ENCODE measurements at regions not wholly inside any gene's neighbourhood (a gene's known extent, or its start where the extent isn't known, plus 50 kb on each side); places are given as distances from the start of the nearest gene placed in this dataset.

DNA sequence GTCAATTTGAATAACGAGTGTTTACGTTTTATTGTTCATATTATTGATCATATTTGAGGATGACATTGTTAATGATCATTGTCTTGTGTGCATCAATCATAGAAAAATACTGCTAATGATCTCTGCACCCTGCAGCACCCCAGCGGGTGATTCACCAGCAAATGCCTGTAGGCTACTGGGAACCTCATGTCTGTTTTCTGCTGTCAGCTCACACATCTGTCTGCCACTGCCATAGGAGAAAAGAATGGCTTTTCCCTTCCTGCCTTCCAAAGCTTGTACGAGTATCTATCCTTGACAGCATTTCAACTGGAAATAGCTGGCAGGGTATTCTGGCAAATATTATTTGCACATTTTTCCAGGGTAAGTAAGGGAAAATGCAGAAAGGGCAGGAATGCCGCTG, 272.1 kb upstream of the TRAM1L1 start:
- no peak for ATAC-seq (ENCODE audit: low read depth in 2 of 2)
- no peak for DNase-seq
- Mint-ChIP-seq H3K27ac (no peak overlapping the region), H3K4me1 (no peaks in the 10 kb centered on the region), H3K9me3 (peaks cover 0 to 3% (median 0%) of the 10 kb centered on the region in 7 donors), H3K27me3 (no peaks in the 10 kb centered on the region), H3K4me3 (no peak overlapping the region), H3K36me3 (no peaks in the 10 kb centered on the region)

DNA sequence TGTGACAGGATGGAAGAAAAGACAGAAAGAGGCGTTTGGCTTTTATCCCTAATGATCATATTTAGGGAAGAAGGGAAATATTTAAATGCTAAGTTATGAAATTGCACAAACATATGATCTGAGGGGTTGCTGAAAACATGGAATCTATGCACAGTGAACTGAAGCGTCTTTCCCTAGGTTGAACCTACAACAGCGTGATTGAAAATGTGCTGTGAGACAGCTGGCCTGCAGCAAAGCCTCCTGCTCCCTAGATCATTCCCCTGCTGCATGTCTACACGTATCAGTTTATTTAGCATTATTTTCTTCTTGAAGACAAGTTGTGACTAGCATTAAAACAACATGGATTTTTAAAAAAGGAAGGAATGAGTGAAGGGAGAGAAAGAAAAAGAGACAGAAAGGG, 272.5 kb upstream of the TRAM1L1 start:
- Mint-ChIP-seq H3K27me3 (no peaks in the 10 kb centered on the region), H3K4me3 (no peak overlapping the region), H3K4me1 (no peaks in the 10 kb centered on the region), H3K9me3 (peaks cover 0 to 3% (median 0%) of the 10 kb centered on the region in 7 donors), H3K27ac (no peak overlapping the region), H3K36me3 (no peaks in the 10 kb centered on the region)
- ATAC-seq (ENCODE audit: low read depth in 2 of 2) (no peak), DNase-seq (no peak)

DNA sequence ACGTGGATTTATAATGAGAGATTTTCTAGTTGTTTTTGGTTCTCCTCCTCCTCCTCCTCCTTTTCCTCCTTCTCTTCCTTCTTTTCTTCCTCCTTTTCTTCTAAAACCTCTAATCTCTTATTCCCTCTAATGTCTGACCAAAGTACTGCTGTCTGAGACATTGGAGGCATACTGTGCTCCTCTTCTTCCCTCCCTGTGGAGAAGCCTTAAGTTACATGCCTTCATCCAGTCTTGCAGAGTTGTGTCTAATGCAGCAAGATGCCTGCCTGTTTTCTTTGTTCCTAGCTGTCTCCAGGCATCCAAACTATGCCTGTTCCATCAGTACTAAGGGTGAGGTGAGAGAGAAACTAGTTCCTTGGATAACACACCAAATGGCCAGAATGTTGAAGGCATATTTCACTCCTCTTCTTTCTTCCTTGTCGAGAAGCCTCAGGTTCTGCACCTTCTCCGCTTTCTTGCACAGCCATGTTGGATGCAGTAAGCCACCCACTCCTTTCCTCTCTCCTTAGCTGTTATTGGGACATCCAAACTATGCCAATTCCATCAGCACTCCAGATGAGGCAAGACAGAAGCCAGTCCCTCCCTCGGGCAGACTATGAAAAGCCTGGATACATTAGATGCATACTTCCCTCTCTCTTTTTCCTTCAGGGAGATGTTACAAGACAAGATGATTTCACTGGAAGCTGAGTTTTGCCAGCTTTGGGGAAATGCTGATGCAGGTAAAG, 285.7 kb upstream of the TRAM1L1 start:
- Mint-ChIP-seq H3K27ac (no peak overlapping the region), H3K27me3 (no peaks in the 10 kb centered on the region), H3K36me3 (no peaks in the 10 kb centered on the region), H3K4me3 (no peak overlapping the region), H3K4me1 (no peaks in the 10 kb centered on the region), H3K9me3 (peaks cover 0 to 5% (median 0%) of the 10 kb centered on the region in 7 donors)
- no peak for ATAC-seq (ENCODE audit: low read depth in 2 of 2)
- no peak for DNase-seq

DNA sequence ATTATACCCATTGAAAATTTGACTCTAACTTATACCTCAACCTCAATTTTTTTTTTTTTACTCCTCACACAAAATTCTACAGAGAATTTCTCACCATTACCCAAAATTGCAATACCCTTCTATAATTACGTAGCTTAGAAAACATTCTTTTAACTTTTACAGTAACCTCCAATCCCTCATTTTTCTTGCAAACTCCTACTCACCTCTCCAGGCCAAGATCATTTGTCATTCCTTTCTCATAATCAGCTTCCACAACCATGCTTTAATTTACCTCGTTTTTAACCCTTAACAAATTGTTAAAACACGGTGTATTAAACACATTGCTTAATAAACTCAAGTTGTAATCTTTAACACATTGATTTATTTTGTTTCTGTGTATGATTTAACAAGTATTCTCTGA, 289.7 kb upstream of the TRAM1L1 start:
- ATAC-seq (ENCODE audit: low read depth in 2 of 2): no peak
- H3K4me3 Mint-ChIP-seq: peak overlapping the region in 1 of 8 donors; percentile 16
- H3K9me3 Mint-ChIP-seq: peaks cover 0 to 5% (median 0%) of the 10 kb centered on the region in 7 donors
- no peaks in the 10 kb centered on the region for H3K27me3 Mint-ChIP-seq
- DNase-seq: no peak
- H3K36me3 Mint-ChIP-seq: no peaks in the 10 kb centered on the region
- no peaks in the 10 kb centered on the region for H3K4me1 Mint-ChIP-seq
- no peak overlapping the region for H3K27ac Mint-ChIP-seq

DNA sequence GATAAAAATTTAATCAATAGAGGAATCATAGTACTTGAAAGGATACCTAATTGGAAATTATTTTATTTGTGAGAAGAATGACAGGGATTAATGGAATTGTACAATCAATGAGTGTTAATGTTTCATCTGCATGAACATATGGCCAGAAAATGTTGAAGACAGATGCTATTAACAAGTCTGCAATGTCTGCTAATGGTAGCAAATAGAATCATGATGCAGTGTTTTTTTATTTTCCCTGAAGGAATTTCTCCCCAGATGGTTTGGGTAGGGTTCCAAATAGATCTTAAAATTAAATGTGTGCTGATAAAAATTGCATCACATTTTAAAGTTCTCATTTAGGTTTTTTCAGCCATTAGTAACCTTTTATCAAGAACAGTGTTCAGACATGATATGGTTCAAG, 291.3 kb upstream of the TRAM1L1 start:
- Mint-ChIP-seq H3K36me3 (no peaks in the 10 kb centered on the region), H3K4me1 (no peaks in the 10 kb centered on the region), H3K9me3 (peaks cover 0 to 2% (median 0%) of the 10 kb centered on the region in 7 donors), H3K4me3 (no peak overlapping the region), H3K27ac (no peak overlapping the region), H3K27me3 (no peaks in the 10 kb centered on the region)
- DNase-seq (no peak), ATAC-seq (ENCODE audit: low read depth in 2 of 2) (no peak)

DNA sequence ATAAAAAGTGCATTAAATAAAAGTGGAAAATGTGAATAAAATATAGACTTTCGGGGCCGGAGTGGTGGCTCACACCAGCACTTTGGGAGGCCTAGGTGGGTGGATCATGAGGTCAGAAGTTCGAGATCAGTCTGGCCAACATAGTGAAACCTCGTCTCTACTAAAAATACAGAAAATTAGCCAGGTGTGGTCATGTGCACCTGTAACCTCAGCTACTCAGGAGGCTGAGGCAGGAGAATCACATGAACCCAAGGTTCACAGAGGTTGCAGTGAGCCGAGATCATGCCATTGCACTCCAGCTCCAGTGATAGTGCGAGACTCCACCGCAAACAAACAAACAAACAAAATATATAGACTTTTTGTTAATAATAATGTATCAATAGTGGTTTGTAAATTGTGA, 293.6 kb upstream of the TRAM1L1 start:
- DNase-seq (no peak), ATAC-seq (ENCODE audit: low read depth in 2 of 2) (no peak)
- no peak overlapping the region for H3K4me3 Mint-ChIP-seq
- H3K9me3 Mint-ChIP-seq: peaks cover 0 to 2% (median 0%) of the 10 kb centered on the region in 7 donors
- no peaks in the 10 kb centered on the region for H3K27me3 Mint-ChIP-seq
- no peaks in the 10 kb centered on the region for H3K4me1 Mint-ChIP-seq
- no peak overlapping the region for H3K27ac Mint-ChIP-seq
- no peaks in the 10 kb centered on the region for H3K36me3 Mint-ChIP-seq

DNA sequence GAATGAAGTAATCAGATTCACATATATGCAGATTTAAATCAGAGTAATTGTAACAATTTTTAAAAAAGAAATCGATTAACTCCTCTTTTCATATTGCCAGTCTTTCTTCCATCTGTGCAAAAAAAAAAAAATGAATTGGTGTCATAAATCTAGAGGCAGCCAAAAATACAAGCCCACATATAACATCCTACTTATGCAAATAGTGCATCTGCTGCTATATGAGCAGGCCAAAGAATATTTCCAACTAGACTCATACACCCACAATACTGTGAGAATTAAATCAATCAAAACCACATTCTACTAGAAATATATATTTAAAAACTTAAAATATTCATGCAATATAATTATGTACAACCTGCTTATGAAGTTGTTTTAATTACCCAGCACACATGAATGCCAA, 298.1 kb upstream of the TRAM1L1 start:
- Mint-ChIP-seq H3K4me1 (no peaks in the 10 kb centered on the region), H3K36me3 (no peaks in the 10 kb centered on the region), H3K27me3 (no peaks in the 10 kb centered on the region), H3K27ac (no peak overlapping the region), H3K4me3 (no peak overlapping the region), H3K9me3 (no peaks in the 10 kb centered on the region)
- DNase-seq (no peak), ATAC-seq (ENCODE audit: low read depth in 2 of 2) (no peak)

DNA sequence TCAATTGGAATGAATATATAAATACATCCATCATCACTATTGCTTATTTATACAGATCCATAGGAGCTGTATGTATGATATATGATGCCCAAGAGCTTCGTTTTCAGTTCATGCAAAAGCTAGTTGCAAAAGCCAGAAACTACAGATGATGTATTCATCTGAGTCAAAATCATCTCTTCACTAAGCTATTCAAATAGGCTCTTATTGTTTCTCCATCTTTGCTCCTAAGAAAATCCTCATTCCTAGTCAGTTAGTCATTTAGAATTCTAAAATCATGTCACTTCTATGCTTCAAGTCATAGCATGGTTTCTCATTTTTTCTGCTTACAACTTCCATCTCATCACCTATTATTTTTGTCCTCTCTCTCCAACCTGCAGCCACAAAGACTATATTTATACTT, 300.1 kb upstream of the TRAM1L1 start:
- DNase-seq: no peak
- Mint-ChIP-seq H3K4me3 (no peak overlapping the region), H3K9me3 (peaks cover 0 to 2% (median 0%) of the 10 kb centered on the region in 7 donors), H3K4me1 (no peaks in the 10 kb centered on the region), H3K27ac (no peak overlapping the region), H3K36me3 (no peaks in the 10 kb centered on the region), H3K27me3 (no peaks in the 10 kb centered on the region)
- ATAC-seq (ENCODE audit: low read depth in 2 of 2): no peak

DNA sequence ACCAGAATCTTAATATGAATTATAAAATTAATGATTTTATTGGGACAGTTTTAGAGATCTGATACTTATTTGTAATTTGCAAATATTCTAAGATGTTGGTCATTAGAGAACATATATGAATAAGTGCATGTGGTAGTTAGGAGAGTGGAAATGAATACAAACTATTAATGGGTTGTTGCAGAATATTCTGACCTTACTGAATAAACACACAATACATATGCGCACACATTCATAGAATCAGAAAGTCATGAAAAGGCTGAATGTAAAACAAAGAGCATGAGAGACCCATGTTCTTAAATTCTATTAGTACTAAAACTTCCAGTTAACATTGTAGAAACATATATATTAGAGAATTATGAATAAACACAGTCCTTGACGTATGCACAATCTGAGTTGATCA, 301.7 kb upstream of the TRAM1L1 start:
- ATAC-seq (ENCODE audit: low read depth in 2 of 2) (no peak), DNase-seq (no peak)
- Mint-ChIP-seq H3K36me3 (no peaks in the 10 kb centered on the region), H3K4me3 (no peak overlapping the region), H3K4me1 (no peaks in the 10 kb centered on the region), H3K27me3 (no peaks in the 10 kb centered on the region), H3K27ac (no peak overlapping the region), H3K9me3 (peaks cover 0 to 2% (median 0%) of the 10 kb centered on the region in 7 donors)

DNA sequence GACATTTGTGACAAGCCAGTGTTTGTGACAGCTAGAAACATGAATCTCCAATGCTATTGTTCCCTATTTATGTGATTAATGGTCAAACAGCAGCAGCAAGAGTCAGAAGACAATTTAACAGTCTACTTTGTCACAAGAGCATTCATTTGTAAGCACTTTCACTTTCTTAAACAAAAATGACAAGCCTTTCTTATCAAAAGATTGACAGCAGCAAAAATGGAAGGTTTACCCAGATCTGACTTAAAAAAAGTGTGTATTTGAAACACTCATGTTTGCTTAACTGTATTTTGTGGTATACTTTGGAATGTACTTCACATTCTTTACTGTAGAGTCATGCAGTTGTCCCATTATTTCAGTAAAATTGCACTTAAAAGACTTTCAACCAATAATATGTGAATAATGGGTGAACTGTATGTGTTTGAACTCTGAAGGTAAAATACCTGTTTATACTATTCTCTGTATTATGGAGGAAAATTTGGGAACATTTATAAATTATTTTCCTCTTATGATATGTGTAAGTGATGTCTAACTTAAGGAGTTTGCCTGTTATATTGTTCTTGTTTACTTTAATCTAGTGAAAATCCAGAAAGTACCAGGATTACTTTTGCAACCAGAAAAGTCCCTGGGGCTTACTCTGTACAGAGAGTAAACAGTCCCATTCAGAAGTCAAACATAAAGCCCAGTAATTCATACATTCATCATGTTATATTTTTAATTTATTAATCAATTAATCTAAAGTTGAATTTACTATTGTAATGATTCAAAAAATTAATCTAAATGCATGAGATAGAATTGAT, 314.9 kb upstream of the TRAM1L1 start:
- DNase-seq: no peak
- no peaks in the 10 kb centered on the region for H3K27me3 Mint-ChIP-seq

DNA sequence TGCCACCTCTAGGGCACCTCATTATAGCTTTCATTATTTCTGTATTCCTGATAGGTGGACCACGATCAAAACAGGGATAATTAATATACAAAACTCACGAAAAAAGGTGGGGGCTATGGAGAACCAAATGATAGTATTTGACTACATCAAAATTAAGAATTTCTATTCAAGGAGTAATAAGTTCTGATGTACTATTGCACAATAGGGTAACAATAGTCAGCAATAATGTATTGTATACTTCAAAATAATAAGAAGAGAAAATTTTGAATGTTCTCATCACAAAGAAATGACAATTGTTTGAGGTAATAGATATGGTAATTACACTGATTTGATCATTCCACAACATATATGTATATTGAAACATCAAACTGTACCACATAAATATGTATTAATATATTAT, 327.3 kb upstream of the TRAM1L1 start:
- no peaks in the 10 kb centered on the region for H3K36me3 Mint-ChIP-seq
- no peaks in the 10 kb centered on the region for H3K4me1 Mint-ChIP-seq
- DNase-seq (no peak), ATAC-seq (ENCODE audit: low read depth in 2 of 2) (no peak)
- H3K27me3 Mint-ChIP-seq: no peaks in the 10 kb centered on the region
- no peak overlapping the region for H3K27ac Mint-ChIP-seq
- no peak overlapping the region for H3K4me3 Mint-ChIP-seq
- H3K9me3 Mint-ChIP-seq: peaks cover 0 to 4% (median 0%) of the 10 kb centered on the region in 7 donors

More for the DNA sequence above, 314.9 kb upstream of the TRAM1L1 start:
- H3K36me3 Mint-ChIP-seq: no peaks in the 10 kb centered on the region
- no peak overlapping the region for H3K27ac Mint-ChIP-seq
- peaks cover 0 to 4% (median 2%) of the 10 kb centered on the region in 7 donors for H3K9me3 Mint-ChIP-seq
- no peak overlapping the region for H3K4me3 Mint-ChIP-seq
- ATAC-seq (ENCODE audit: low read depth in 2 of 2): no peak
- H3K4me1 Mint-ChIP-seq: no peaks in the 10 kb centered on the region

DNA sequence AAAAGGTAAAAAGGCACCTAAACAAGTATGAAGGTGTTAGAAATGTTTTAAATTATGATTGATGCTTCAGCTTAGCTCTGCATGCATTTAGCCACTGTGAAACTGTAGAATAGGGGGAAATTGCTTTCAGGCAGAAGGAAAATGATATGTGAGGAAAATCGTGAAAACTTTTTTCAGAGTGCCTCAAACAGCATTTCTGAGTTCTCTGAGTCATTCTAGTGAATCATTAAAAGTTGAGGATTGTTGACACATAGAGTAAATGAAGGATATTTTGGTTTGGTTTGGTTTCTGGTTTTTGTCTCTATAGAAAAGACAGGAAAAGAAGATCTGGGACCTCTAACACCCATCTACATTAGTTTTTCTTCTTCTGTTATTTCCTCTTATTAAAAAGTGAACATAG, 332.5 kb upstream of the TRAM1L1 start:
- Mint-ChIP-seq H3K9me3 (peaks cover 0 to 4% (median 0%) of the 10 kb centered on the region in 7 donors), H3K4me1 (no peaks in the 10 kb centered on the region), H3K4me3 (no peak overlapping the region), H3K27ac (no peak overlapping the region), H3K27me3 (no peaks in the 10 kb centered on the region), H3K36me3 (no peaks in the 10 kb centered on the region)
- ATAC-seq (ENCODE audit: low read depth in 2 of 2) (no peak), DNase-seq (no peak)

DNA sequence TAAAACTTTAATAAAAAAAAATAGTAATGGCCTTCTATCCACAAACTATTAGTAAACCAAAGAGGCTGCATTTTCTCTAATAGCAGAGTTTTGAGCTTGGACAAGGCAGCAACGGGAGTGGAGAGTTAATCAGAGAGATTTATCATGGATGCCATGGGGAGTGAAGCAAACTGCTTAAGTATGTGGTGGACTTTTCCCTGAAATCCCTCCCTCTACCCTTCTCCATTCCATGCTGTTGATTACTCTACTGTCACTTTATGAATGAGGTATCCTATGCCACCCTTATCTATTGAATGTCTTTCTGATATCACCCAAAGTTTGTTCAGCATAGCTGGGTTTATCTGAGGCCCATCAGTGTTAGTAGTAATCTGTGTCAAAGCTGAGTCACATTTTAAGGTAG, 335.6 kb upstream of the TRAM1L1 start:
- no peak for DNase-seq
- Mint-ChIP-seq H3K4me1 (no peaks in the 10 kb centered on the region), H3K27ac (no peak overlapping the region), H3K27me3 (no peaks in the 10 kb centered on the region), H3K9me3 (peaks cover 0 to 4% (median 1%) of the 10 kb centered on the region in 7 donors), H3K36me3 (no peaks in the 10 kb centered on the region), H3K4me3 (no peak overlapping the region)
- ATAC-seq (ENCODE audit: low read depth in 2 of 2): no peak

DNA sequence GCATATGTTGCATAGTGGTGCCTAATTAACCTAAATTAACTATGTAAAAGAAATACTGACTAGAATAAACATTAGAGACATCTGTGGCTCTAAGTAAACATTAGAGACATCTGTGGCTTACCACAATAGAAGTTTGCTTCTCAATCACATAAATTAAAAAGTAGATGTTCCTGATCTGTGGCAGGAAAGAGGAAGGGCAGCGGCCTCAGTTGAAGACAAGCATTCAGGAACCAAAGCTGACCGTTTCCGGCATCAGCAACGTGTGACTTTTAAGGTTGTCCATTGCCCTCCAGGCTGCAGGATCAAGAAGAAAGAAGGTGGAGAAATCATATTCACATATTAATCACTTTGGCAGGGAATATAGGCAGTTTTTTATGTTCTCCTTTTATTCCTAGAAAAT, 336.3 kb upstream of the TRAM1L1 start:
- Mint-ChIP-seq H3K27ac (no peak overlapping the region), H3K4me3 (no peak overlapping the region), H3K36me3 (no peaks in the 10 kb centered on the region)

More for the DNA sequence above, 336.3 kb upstream of the TRAM1L1 start:
- no peak for DNase-seq
- ATAC-seq (ENCODE audit: low read depth in 2 of 2): no peak
- Mint-ChIP-seq H3K9me3 (peaks cover 0 to 9% (median 1%) of the 10 kb centered on the region in 7 donors), H3K4me1 (no peaks in the 10 kb centered on the region), H3K27me3 (no peaks in the 10 kb centered on the region)

All from naive B cell (primary cell).